Fibroblast of the conjunctiva (primary cell): ENCODE measurements at regions not wholly inside any gene's neighbourhood (a gene's known extent, or its start where the extent isn't known, plus 50 kb on each side); places are given as distances from the start of the nearest gene placed in this dataset.
A peak's percentile ranks its signal among the peaks of the same experiment; 100 is the strongest.
"Not testable (repeated sequence)": the region's sequence is repeated elsewhere in the genome, so short reads cannot be mapped to it uniquely, and the experiment has no call there.

Experiments
- DNase-seq: peaks from one replicate; pipeline ENCODE4 v3.0.0-alpha.2; 2010; ENCODE audit warnings: low read depth

DNA sequence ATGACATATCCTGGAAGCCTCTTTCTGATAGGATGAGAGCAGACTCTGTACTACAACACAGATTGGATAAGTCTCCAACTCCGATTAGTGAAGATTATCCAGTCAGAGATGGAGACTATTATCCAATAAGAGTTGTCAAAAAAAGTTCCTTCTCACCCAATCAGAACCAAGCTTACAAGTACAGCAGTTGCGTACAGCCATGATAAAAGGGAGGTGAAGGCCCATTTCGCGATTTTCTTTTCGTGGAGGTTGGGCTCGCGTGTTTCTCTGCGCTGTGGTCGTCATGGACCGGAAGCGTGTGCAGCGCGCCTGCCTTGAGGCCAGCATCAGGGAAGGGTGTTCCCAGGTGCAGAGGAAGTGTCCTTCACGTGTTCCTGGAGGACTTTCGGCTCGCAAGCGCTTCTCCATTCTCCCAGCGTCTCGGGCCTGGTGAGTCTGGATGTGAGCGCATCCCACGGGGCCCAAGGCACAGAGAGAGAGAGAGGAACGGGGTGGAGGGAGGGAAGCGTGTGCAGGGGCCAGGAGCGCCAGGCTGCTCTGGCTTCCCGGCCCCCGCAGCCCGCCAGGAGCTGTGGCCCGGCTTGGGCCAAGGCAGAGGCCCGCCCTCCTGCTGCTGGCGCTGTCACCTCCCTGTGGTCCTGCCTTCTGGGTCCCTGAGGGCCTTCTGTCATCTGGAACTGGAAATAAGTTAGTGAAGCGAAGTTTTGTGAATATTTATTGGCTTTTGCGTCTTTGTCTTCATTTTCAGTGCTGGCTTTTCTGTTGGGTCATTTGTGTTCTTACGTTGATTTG is 53.9 kb downstream of the CDRT15L2 start:
- DNase-seq = not testable (repeated sequence)

DNA sequence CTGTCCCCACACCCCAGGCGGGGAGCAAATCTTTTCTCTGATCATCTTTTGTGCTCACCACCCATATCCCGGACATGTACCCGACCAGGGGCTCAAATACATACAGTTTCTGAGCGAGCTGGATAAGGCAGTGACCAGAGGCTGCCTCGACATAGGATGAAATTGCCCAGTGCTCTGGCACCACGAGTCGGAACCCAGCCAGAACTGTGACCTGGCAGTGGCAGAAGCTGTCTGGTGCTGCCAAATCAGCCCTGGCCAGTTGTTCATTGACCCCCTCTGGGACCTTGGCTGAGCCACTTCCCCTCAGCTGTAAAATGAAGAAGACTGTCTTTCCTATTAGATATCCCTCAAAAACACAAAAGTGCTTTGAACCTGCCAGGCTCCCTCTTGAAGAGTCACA is 60.6 kb downstream of the CDRT15L2 start:
- not testable (repeated sequence) for DNase-seq

DNA sequence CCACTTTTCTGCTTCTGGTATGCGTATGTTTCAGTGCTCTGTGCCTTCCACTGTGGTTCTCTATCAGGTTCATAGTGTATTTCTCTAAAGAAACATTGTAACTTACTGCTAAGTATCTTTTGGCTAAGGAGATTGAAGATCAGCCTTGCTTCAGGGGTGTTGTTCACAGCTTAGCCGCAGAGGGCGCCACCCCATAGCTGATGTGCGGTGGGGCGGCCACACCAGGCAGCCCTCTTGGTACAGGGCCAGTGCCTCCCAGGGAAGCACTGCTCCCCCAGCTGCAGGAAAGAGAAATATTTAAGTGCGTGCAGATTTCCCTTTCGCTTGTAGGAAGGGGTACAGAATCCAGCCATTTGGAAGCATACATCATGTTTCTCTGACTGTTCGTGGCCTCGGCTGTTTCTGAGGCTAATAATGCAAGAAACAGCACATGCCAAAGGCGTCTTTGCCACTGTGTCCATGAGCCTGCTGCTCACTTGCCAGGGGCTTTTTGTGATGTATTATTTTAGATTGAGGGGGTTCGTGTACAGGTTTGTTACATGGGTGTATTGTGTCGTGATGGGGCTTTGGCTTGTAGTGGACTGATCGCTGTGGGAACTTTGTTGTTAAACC is 67.2 kb downstream of the CDRT15L2 start:
- not testable (repeated sequence) for DNase-seq

DNA sequence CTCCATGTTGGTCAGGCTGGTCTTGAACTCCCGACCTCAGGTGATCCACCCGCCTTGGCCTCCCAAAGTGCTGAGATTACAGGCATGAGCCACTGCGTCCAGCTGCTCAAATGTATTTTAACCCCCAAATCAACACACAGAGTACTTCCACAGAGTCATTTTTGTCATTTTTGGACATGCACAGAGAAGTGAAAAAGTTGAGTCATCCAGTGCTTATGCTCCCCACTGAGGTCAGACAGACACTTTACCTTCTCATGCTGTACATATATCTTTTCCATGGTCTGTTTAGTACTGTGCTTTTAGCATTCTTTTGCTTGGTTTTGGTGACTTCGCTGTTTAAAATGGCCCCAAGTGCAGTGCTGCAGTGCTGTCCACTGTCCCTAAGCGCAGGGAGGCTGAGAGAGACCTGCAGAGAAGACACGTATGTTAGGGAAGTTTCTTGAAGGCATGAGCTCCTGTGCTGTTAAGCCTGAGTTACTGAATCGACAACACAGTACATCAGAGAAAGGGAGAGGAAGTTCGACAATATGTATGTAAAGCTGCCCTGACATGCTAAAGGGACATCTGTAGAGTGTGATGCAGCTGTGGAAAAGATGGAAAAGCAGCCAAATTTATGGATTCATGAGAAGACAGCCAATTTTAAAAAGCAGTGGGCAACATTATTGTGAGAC is 69.7 kb downstream of the CDRT15L2 start:
- not testable (repeated sequence) for DNase-seq

DNA sequence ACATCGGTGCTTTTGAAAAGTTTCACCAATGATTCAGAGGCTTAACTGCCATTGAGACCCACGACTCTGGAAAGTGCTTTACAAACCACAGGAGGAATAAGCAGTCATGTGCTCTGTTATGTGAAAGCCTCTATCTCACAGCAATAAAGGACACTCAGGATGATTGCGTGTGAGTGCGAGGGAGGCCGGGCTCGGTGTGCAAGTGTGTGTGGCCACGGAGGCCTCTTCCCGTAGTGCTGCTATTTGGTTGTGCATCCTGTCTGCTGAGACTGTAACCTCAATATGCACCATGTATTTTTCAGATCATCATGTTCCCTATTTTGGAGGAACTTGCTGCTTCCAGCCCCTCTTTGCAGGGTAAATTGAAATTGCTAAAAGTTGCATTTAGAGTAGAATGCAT is 71.5 kb downstream of the CDRT15L2 start:
- DNase-seq = not testable (repeated sequence)

DNA sequence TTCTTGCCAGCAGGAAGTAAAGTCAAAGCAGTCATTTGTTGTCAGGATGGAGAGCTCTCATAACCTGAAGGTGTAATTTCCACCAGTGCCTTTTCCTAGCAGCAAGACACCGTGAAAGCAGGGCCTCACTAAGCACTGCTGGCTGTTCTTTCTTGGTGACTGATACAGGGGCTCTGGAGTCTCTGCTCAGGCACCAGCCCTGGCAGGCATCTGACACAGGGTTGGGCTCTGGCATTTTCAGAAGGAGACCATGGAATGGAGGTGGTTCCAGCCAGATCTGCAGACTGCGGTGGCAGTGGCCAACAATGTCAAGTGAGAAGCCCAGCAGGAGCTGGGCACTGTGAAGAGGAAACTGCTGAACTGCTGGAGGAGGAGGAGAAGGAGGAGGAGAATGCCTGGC is 72.2 kb downstream of the CDRT15L2 start:
- not testable (repeated sequence) for DNase-seq

DNA sequence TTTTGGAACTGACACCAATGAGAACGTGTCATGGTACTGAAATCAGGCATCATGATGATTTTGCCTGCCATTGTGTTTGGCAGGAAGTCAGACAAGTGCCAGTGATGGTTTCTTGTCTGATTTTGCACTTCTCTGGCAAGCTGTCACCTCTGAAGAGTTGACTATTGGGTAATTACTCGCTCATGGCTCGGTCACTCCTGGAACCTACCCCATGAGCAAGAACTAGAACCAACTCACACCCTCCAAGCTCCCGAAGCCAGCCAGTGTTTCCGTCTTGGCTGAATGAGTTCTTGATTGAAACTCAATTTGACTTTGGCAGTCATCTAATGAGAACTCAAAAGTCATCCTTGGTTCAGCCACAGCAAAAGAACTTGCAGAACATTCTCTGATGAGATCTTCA is 73.9 kb downstream of the CDRT15L2 start:
- not testable (repeated sequence) for DNase-seq

DNA sequence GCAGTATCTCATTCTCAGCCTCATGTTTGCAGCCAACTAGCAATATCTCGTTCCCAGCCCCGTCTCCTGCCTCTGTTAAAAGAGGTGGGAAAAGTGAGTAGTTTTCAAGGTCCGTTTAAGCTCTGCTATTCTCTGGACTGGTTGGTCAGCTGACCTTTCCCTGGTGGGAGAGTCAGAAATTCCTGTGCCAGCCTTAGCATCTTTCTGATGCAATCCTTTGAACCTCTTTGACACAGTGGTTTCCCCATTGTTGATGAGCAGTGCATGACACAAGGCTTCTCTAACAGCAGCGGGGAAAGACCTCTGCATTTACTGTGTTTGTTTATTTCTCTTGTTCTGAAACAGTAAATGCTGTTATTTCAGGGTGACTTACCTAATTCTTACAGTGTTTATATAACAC is 74.6 kb downstream of the CDRT15L2 start:
- peak; percentile 8 for DNase-seq

DNA sequence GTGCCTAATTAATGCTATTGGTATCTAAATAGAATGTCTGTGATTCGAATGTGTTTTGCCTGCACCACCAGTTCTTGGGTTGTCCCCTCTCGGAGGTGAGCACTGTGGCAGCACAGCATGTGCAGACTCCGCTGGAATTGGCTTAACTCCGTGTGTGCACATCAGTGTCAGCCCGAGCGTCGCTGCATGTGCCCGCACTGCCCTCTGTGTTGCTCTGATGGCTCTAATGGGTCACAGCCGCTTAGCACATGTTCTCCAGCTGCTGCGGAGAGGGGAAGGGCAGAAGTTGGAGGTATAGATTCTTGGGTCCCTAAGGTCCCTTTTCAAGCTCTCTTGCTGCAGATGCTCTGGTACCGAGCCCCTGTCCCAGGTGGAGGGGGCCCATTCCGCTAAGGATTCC is 75.1 kb downstream of the CDRT15L2 start:
- DNase-seq = not testable (repeated sequence)

DNA sequence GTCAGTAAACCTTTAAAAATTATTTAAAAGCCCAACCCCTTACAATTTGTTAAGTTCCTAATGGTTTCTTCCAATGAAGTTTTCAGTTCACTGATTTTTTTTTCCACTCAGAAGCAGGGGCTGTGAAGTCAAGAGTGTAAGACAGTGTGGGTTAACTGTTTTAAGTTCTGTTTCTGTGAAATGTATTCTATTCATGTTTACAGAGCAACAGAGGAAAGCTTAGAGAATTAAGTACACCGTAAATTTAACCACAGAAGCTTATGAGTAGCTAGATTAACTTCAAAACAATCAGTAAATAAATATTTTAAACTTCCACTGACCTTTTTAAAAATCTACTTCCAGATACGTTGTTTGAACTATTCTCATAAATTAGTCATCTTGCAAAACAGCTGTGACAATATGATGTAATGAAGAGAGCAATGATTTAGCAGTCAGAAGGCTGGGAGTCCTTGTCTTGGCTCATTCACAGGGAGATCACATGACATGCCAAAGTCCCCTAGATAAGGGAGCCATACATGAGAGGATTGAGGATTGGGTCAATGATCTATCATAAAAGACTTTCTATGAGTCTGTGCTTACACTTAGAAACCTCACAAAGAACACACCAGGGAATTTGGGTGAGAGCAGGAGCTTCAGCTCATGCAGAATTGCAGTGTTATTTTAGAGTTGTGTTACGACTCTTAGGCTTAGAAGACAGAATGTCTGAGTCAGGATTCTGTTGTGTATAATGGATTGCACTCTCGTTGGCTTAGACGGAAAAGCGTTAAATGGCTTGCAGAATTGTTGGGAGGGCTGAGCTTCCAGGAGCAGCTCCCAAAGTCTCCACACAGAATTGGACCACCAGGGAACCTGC is 85.8 kb downstream of the CDRT15L2 start:
- DNase-seq = not testable (repeated sequence)

DNA sequence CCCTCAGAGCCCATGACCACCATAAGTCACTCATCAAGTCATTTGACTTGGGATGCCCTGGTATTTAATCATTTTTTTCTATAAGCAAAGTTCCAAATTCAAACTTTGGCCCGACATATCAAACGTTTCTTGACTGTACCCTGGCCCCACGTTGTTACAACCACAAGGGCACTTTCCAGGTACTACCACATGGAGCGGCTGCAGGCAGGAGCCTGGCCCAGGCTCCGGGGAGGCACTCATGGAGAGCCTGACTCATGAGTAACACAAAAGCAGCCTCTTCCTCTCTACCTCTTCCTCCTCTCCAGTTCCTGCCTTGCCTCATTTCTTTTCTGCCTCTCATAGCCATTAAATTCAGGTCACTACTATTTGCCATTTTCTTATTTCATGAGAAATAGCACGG is 87.2 kb downstream of the CDRT15L2 start:
- not testable (repeated sequence) for DNase-seq

DNA sequence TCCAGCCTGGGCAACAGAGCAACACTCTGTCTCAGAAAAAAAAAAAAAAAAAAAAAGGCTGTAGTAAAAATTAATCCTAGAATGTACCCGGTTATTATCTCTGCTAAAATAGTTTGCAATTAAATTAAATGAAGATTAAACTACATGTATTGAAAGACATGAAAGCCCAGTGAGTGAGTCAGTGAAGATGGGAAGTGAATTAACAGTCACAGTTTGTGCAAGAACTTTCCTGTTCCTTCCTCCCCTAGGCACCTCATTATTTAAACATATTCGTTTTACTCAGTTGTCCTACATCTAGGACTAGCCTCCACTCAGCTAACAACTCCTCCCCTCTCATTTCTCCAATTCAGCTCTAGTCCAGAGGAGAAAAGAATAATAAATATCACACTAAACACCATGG is 88.2 kb downstream of the CDRT15L2 start:
- DNase-seq = not testable (repeated sequence)

DNA sequence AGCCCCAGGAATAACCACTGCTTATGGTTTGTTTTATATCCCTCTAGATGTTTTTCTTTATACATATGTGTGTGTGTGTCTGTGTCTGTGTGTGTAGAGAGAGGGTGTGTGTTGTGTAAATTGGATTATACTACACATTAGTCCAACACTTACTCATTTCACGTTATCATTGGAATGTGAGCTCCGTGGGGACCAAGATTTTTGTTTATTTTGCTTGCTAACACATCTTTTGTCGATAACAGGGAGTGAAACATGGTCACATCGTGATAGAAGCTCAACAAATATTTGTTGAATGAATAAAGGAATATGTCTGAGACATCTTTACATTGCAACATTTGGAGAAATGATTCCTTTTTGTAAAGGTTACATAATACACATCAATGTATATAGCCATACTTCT is 88.8 kb downstream of the CDRT15L2 start:
- not testable (repeated sequence) for DNase-seq

DNA sequence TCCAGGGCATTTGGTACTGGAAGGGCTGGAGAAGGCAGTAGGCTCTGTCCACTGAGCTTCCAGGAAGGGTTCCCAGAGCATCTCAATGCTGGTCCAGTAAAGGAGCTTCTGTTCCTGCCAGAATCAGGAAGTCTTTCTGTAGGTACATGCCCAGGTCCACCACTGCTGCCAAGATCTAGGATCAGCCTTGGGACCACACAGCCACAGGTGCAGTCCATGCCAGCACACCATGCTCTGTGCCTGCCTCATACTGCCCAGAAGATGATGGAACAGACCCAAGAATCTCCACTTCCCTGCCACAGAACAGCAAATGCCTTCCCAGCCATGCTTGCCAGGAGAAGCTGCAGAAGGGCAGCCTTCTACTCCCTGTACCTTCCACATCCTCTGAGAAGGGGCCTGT is 89.3 kb downstream of the CDRT15L2 start:
- DNase-seq = not testable (repeated sequence)

DNA sequence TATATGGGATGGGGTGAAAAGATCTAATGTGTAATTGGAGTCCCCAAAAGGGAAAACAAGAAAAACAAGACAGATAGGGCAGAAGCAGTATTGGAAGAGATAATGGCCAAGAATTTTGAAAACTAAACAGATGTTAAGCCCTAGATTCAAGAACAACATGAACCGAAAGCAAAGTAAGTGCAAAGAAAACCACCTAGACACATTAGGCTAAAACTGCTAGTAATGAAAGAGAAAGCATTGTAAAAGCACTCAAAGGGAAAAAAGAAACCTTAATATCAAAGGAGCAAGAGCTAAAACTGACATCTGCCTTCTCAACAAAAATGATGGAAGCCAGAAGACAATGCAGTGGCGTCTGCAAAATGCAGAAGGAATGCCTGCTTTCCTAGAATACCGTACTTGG is 91.0 kb downstream of the CDRT15L2 start:
- DNase-seq = not testable (repeated sequence)

DNA sequence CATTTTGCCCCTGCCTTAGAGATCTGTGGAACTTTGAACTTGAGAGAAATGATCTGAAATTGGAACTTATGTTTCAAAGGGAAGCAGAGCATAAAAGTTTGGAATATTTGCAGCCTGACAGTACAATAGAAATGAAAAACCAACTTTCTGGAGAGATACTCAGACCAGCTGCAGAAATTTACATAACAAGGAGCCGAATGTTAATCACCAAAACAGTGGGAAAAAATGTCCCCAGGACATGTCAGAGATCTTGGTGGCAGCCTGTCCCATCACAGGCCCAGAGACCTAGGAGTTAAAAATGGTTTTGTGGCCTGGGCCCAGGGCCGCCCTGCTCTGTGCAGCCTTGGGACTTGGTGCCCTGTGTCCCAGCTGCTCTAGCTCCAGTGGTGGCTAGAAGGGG is 94.8 kb downstream of the CDRT15L2 start:
- not testable (repeated sequence) for DNase-seq

DNA sequence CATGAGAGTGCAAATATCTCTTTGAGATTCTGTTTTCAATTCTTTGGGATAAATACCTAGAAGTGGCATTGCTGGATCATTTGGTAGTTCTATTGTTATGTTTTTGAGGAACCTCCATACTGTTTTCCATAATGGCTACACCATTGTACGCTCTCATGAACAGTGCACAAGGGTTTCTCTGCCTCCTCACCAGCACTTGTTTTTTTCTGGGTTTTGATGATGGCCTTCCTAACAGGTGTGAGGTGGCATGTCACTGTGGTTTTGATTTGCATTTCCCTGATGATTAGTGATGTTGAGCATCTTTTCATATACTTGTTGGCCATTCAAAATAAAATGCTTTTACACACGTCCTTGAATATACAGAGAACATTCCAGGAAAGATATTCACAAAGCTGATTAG is 96.2 kb downstream of the CDRT15L2 start:
- DNase-seq = not testable (repeated sequence)

DNA sequence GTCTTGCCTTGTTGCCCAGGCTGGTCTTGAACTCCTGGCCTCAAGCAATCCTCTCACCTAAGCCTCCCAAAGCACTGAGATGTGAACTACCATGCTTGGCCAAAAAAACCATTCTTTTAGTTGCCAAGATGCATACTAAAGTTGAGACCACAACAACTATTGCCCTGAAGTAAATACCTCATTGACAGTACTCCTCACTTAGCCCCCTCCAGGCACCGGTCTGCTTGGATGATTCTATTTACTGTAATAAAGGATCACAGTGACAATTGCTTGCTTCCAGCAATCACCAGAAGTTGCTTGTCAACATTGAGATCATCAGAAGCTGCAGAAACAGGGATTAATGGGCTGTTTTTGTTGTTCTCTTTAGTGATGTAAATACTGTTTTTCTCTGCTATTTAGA is 97.1 kb downstream of the CDRT15L2 start:
- not testable (repeated sequence) for DNase-seq

DNA sequence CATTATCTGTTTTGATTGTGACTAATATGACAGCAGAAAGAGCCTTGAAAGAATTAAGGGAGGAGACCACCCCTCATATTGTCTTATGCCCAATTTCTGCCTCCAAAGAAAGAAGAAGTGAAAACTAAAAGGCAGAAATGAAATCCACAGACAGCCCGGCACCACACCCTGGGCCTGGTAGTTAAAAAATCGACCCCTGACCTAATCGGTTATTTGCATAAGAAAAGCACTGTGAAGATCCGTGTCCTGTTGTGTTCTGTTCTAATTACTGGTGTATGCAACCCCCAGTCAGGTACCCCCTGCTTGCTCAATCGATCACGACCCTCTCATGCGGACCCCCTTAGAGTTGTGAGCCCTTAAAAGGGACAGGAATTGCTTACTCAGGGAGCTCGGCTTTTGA is 97.9 kb downstream of the CDRT15L2 start:
- DNase-seq = not testable (repeated sequence)

DNA sequence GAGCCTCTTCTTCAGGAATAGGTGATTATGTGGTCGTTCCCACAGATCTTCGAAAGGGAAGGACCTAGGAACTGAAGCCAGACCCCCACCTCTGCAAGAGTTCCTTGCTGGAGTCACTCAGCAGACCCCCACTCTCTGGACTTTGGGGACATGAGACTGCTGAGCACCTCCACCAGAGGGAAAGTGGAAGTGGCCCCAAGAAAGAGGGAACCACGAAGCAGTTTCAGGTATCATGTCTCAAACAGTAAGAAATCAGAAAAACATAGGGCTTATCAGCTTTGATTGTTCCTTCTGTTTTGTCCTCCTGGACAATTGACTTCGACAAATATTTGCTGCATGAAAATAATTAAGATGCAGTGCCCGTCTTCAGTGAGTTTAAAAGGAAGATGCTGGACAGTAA is 98.9 kb downstream of the CDRT15L2 start:
- not testable (repeated sequence) for DNase-seq

DNA sequence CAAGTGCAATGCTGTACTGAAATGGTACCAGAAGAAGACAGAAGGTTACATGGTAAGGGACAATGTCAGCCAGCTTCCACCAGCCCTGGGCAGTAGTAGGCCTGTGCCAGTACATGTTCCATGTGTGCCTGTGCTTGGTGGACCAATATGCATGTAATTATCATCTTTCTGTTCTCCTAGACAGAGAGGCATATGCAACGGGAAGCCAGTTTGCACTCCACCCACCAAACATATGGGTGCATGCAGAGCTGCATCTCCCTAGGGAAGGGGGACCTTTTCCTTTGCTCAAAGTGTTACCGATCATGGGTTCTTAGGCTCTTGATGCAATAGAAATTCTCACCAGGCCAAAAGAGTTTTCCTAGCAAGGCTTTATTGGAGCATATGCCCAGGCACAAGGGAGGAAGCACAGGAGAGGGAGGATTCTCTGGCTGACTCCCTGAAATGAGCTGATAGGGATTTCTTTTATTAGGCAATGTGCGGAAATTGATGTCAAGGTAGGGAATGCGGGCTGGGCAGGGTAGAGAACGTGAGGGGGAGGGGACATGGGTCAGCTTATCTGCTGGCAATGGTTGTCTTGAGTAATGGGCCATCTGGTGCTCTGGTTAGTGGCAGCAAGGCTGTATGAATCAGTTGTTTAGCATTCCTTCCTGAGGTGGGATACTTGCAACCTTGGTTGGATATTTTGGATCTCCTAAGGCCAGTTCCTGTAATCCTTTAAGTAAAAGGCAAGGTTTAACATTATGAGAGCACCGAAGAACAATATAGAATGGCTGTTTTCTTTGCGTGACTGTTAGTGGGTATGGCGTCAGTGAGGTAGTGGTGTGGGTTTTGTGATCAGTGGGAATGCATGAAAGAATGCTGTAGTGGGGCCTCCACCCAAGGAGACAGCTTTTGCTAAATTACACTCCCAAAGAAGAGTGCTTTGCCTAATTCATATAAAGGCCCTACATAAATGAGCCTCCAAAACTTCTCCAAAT is 102.5 kb downstream of the CDRT15L2 start:
- DNase-seq = not testable (repeated sequence)
